ENCODE measurements at regions not wholly inside any gene's neighbourhood (a gene's known extent, or its start where the extent isn't known, plus 50 kb on each side); places are given as distances from the start of the nearest gene placed in this dataset.

- TF ChIP-seq, protein P1, sequence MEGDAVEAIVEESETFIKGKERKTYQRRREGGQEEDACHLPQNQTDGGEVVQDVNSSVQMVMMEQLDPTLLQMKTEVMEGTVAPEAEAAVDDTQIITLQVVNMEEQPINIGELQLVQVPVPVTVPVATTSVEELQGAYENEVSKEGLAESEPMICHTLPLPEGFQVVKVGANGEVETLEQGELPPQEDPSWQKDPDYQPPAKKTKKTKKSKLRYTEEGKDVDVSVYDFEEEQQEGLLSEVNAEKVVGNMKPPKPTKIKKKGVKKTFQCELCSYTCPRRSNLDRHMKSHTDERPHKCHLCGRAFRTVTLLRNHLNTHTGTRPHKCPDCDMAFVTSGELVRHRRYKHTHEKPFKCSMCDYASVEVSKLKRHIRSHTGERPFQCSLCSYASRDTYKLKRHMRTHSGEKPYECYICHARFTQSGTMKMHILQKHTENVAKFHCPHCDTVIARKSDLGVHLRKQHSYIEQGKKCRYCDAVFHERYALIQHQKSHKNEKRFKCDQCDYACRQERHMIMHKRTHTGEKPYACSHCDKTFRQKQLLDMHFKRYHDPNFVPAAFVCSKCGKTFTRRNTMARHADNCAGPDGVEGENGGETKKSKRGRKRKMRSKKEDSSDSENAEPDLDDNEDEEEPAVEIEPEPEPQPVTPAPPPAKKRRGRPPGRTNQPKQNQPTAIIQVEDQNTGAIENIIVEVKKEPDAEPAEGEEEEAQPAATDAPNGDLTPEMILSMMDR (IDR thresholded peaks at IDR 0.05) = no peak
- no peak for TF ChIP-seq POLR2A (IDR thresholded peaks at IDR 0.05)
Measured at GRCh38 chrX:22481436-22481835, 208.7 kb downstream of the CBLL2 start.

Data from lower leg skin (tissue), 3 donors.